CD4-positive, CD25-positive, alpha-beta regulatory T cell (primary cell): ENCODE measurements at regions not wholly inside any gene's neighbourhood (a gene's known extent, or its start where the extent isn't known, plus 50 kb on each side); places are given as distances from the start of the nearest gene placed in this dataset.
A peak's percentile ranks its signal among the peaks of the same experiment; 100 is the strongest.

ENCODE experiments used
- ATAC-seq, 2 donors: fragments of 150-1000 bp; cut with Tn5 transposase; one replicate each; pipeline ENCODE4 v1.10.0; 2021; ENCODE audit warnings: low read depth in 2 of 2, moderate number of reproducible peaks in 2 of 2, moderate library complexity in 1 of 2
- DNase-seq, 3 donors: peaks; one replicate each; pipeline versions ENCODE4 v3.0.0 to v3.0.0-alpha.2; 2012 to 2022; ENCODE audit warnings: mixed read lengths in 1 of 3
- H3K27ac ChIP-seq: one replicate; pipeline ENCODE4 v1.7.0; 2013; ENCODE audit warnings: mild to moderate bottlenecking, low read length; ENCODE audit not compliant: insufficient read depth, poor library complexity, severe bottlenecking
- H3K27me3 ChIP-seq: one replicate; pipeline ENCODE4 v1.7.0; 2013; ENCODE audit warnings: low read length; ENCODE audit not compliant: control insufficient read depth, insufficient read depth
- H3K36me3 ChIP-seq: one replicate; pipeline ENCODE4 v1.7.0; 2013; ENCODE audit warnings: mild to moderate bottlenecking, low read length, moderate library complexity; ENCODE audit not compliant: control insufficient read depth, insufficient read depth
- H3K4me1 ChIP-seq: 2 replicates; pipeline ENCODE4 v1.7.0; 2013; ENCODE audit warnings: mild to moderate bottlenecking, low read length; ENCODE audit not compliant: insufficient read depth, control insufficient read depth, poor library complexity, severe bottlenecking
- H3K4me3 ChIP-seq: one replicate; pipeline ENCODE4 v1.7.0; 2013; ENCODE audit warnings: low read depth, mild to moderate bottlenecking, low read length, moderate library complexity
- H3K9me3 ChIP-seq, 2 experiments: 1 replicate in 1 of 2; 2 replicates in 1 of 2; pipeline ENCODE4 v1.7.0; 2013; ENCODE audit warnings: low read length in 2 of 2, mild to moderate bottlenecking in 1 of 2, moderate library complexity in 1 of 2; ENCODE audit not compliant: control insufficient read depth in 2 of 2
- H3K27ac Mint-ChIP-seq, 3 donors: one replicate each; pipeline ENCODE4 v1.8.0; 2020 to 2022; ENCODE audit warnings: mild to moderate bottlenecking in 3 of 3, mixed read lengths in 3 of 3, moderate library complexity in 2 of 3
- H3K27me3 Mint-ChIP-seq: one replicate; pipeline ENCODE4 v1.8.0; 2022; ENCODE audit warnings: mild to moderate bottlenecking, mixed read lengths
- H3K36me3 Mint-ChIP-seq: one replicate; pipeline ENCODE4 v1.8.0; 2020; ENCODE audit warnings: mixed read lengths
- H3K4me1 Mint-ChIP-seq, 4 donors: one replicate each; pipeline ENCODE4 v1.8.0; 2020 to 2022; ENCODE audit warnings: mixed read lengths in 4 of 4, mild to moderate bottlenecking in 1 of 4
- H3K4me3 Mint-ChIP-seq, 4 donors: one replicate each; pipeline ENCODE4 v1.8.0; 2020 to 2022; ENCODE audit warnings: mild to moderate bottlenecking in 4 of 4, mixed read lengths in 4 of 4, moderate library complexity in 3 of 4
- H3K9me3 Mint-ChIP-seq, 7 donors: one replicate each; pipeline ENCODE4 v1.8.0; 2020 to 2022; ENCODE audit warnings: mixed read lengths in 7 of 7, mild to moderate bottlenecking in 3 of 7, moderate library complexity in 2 of 7

- Mint-ChIP-seq H3K36me3 (no peaks in the 10 kb centered on the region), H3K9me3 (no peaks in the 10 kb centered on the region), H3K4me3 (no peak overlapping the region), H3K4me1 (no peaks in the 10 kb centered on the region), H3K27me3 (peaks cover 15% of the 10 kb centered on the region), H3K27ac (peak overlapping the region in 1 of 3 donors; percentile 44)
- H3K4me1 ChIP-seq, result no peaks in the 10 kb centered on the region
- H3K27ac ChIP-seq, result no peak overlapping the region
- no peak overlapping the region for H3K4me3 ChIP-seq
- DNase-seq (no peak), ATAC-seq (no peak)
- no peaks in the 10 kb centered on the region for H3K36me3 ChIP-seq
- H3K9me3 ChIP-seq, result no peaks in the 10 kb centered on the region
- no peaks in the 10 kb centered on the region for H3K27me3 ChIP-seq
Measured at GRCh38 chr5:171664489-171664888, 121.1 kb upstream of the SMIM23 start.

- DNase-seq (no peak), ATAC-seq (no peak)
- Mint-ChIP-seq H3K27me3 (peaks cover 10% of the 10 kb centered on the region), H3K27ac (no peak overlapping the region), H3K9me3 (no peaks in the 10 kb centered on the region), H3K4me3 (no peak overlapping the region), H3K4me1 (no peaks in the 10 kb centered on the region), H3K36me3 (no peaks in the 10 kb centered on the region)
- H3K36me3 ChIP-seq, result no peaks in the 10 kb centered on the region
- H3K4me1 ChIP-seq, result no peaks in the 10 kb centered on the region
- no peak overlapping the region for H3K4me3 ChIP-seq
- no peaks in the 10 kb centered on the region for H3K27me3 ChIP-seq
- no peaks in the 10 kb centered on the region for H3K9me3 ChIP-seq
- H3K27ac ChIP-seq, result no peak overlapping the region
Measured at GRCh38 chr5:171666815-171667214, 118.8 kb upstream of the SMIM23 start.

- Histone ChIP-seq H3K9me3 (no peaks in the 10 kb centered on the region), H3K27me3 (no peaks in the 10 kb centered on the region), H3K27ac (no peak overlapping the region), H3K4me3 (no peak overlapping the region), H3K36me3 (no peaks in the 10 kb centered on the region), H3K4me1 (no peaks in the 10 kb centered on the region)
- H3K4me1 Mint-ChIP-seq, result no peaks in the 10 kb centered on the region
- ATAC-seq, result no peak
- DNase-seq, result no peak
- no peaks in the 10 kb centered on the region for H3K9me3 Mint-ChIP-seq
- no peak overlapping the region for H3K27ac Mint-ChIP-seq
- no peak overlapping the region for H3K4me3 Mint-ChIP-seq
- peaks cover 10% of the 10 kb centered on the region for H3K27me3 Mint-ChIP-seq
- no peaks in the 10 kb centered on the region for H3K36me3 Mint-ChIP-seq
Measured at GRCh38 chr5:171667341-171668096, 118.1 kb upstream of the SMIM23 start.

GRCh38 chr5:171668097-171668412 is 117.6 kb upstream of the SMIM23 start:
- H3K9me3 Mint-ChIP-seq, result no peaks in the 10 kb centered on the region
- H3K36me3 Mint-ChIP-seq, result no peaks in the 10 kb centered on the region
- no peak for ATAC-seq
- no peaks in the 10 kb centered on the region for H3K4me1 Mint-ChIP-seq
- peaks cover 10% of the 10 kb centered on the region for H3K27me3 Mint-ChIP-seq
- Histone ChIP-seq H3K4me3 (no peak overlapping the region), H3K9me3 (no peaks in the 10 kb centered on the region), H3K27me3 (no peaks in the 10 kb centered on the region), H3K4me1 (no peaks in the 10 kb centered on the region), H3K27ac (no peak overlapping the region), H3K36me3 (no peaks in the 10 kb centered on the region)
- DNase-seq, result no peak
- no peak overlapping the region for H3K27ac Mint-ChIP-seq
- H3K4me3 Mint-ChIP-seq, result no peak overlapping the region

GRCh38 chr5:171669571-171669970 is 116.0 kb upstream of the SMIM23 start:
- Histone ChIP-seq H3K36me3 (no peaks in the 10 kb centered on the region), H3K27me3 (no peaks in the 10 kb centered on the region), H3K27ac (no peak overlapping the region), H3K4me3 (no peak overlapping the region), H3K4me1 (no peaks in the 10 kb centered on the region), H3K9me3 (peaks cover 0 to 2% of the 10 kb centered on the region in 2 experiments)
- no peak overlapping the region for H3K27ac Mint-ChIP-seq
- peaks cover 15% of the 10 kb centered on the region for H3K27me3 Mint-ChIP-seq
- DNase-seq (no peak), ATAC-seq (no peak)
- no peaks in the 10 kb centered on the region for H3K36me3 Mint-ChIP-seq
- no peak overlapping the region for H3K4me3 Mint-ChIP-seq
- H3K9me3 Mint-ChIP-seq, result peaks cover 0 to 7% (median 3%) of the 10 kb centered on the region in 7 donors
- no peaks in the 10 kb centered on the region for H3K4me1 Mint-ChIP-seq

GRCh38 chr5:171672556-171672955 is 113.1 kb upstream of the SMIM23 start:
- peaks cover 0 to 7% (median 3%) of the 10 kb centered on the region in 7 donors for H3K9me3 Mint-ChIP-seq
- no peaks in the 10 kb centered on the region for H3K4me1 Mint-ChIP-seq
- ATAC-seq (no peak), DNase-seq (no peak)
- H3K27ac Mint-ChIP-seq, result no peak overlapping the region
- Histone ChIP-seq H3K27me3 (no peaks in the 10 kb centered on the region), H3K4me1 (no peaks in the 10 kb centered on the region), H3K9me3 (peaks cover 0 to 2% of the 10 kb centered on the region in 2 experiments), H3K4me3 (no peak overlapping the region), H3K36me3 (no peaks in the 10 kb centered on the region), H3K27ac (no peak overlapping the region)
- H3K4me3 Mint-ChIP-seq, result no peak overlapping the region
- H3K27me3 Mint-ChIP-seq, result peaks cover 35% of the 10 kb centered on the region
- H3K36me3 Mint-ChIP-seq, result no peaks in the 10 kb centered on the region

- Mint-ChIP-seq H3K27me3 (peaks cover 38% of the 10 kb centered on the region), H3K4me1 (no peaks in the 10 kb centered on the region), H3K9me3 (peaks cover 0 to 7% (median 3%) of the 10 kb centered on the region in 7 donors), H3K4me3 (no peak overlapping the region), H3K36me3 (no peaks in the 10 kb centered on the region), H3K27ac (no peak overlapping the region)
- H3K4me3 ChIP-seq, result no peak overlapping the region
- H3K27ac ChIP-seq, result no peak overlapping the region
- H3K27me3 ChIP-seq, result no peaks in the 10 kb centered on the region
- ATAC-seq (no peak), DNase-seq (no peak)
- H3K4me1 ChIP-seq, result no peaks in the 10 kb centered on the region
- H3K36me3 ChIP-seq, result no peaks in the 10 kb centered on the region
- peaks cover 0 to 2% of the 10 kb centered on the region in 2 experiments for H3K9me3 ChIP-seq
Measured at GRCh38 chr5:171673328-171673727, 112.3 kb upstream of the SMIM23 start.

GRCh38 chr5:171673840-171674239 is 111.8 kb upstream of the SMIM23 start:
- H3K4me3 ChIP-seq, result no peak overlapping the region
- Mint-ChIP-seq H3K4me1 (no peaks in the 10 kb centered on the region), H3K9me3 (peaks cover 0 to 7% (median 3%) of the 10 kb centered on the region in 7 donors), H3K4me3 (no peak overlapping the region), H3K36me3 (no peaks in the 10 kb centered on the region), H3K27me3 (peaks cover 37% of the 10 kb centered on the region), H3K27ac (no peak overlapping the region)
- H3K27me3 ChIP-seq, result no peaks in the 10 kb centered on the region
- peaks cover 0 to 2% of the 10 kb centered on the region in 2 experiments for H3K9me3 ChIP-seq
- ATAC-seq, result no peak
- H3K4me1 ChIP-seq, result no peaks in the 10 kb centered on the region
- no peaks in the 10 kb centered on the region for H3K36me3 ChIP-seq
- DNase-seq, result no peak
- no peak overlapping the region for H3K27ac ChIP-seq
